Stimulated activated effector memory CD8-positive, alpha-beta T cell treated with anti-CD3 and anti-CD28 coated beads, Interleukin-12 subunit alpha, Interleukin-12 subunit beta, amount 100 ng/mL, for 72 hours (primary cell): ENCODE measurements at regions not wholly inside any gene's neighbourhood (a gene's known extent, or its start where the extent isn't known, plus 50 kb on each side); places are given as distances from the start of the nearest gene placed in this dataset.

ENCODE experiments used
- ATAC-seq: fragments of 150-1000 bp; cut with Tn5 transposase; 2 replicates; pipeline ENCODE4 v1.10.0; 2021
- DNase-seq, 2 donors: peaks; one replicate each; pipeline ENCODE4 v3.0.0; 2021 to 2022; ENCODE audit warnings: low spot score in 2 of 2
- H3K27ac Mint-ChIP-seq: one replicate; pipeline ENCODE4 v1.8.0; 2022; ENCODE audit warnings: mild to moderate bottlenecking, mixed read lengths
- H3K36me3 Mint-ChIP-seq: one replicate; pipeline ENCODE4 v1.8.0; 2022; ENCODE audit warnings: mild to moderate bottlenecking, mixed read lengths
- H3K4me1 Mint-ChIP-seq: one replicate; pipeline ENCODE4 v1.8.0; 2022; ENCODE audit warnings: mixed read lengths
- H3K4me3 Mint-ChIP-seq: one replicate; pipeline ENCODE4 v1.8.0; 2022; ENCODE audit warnings: mild to moderate bottlenecking, mixed read lengths
- H3K9me3 Mint-ChIP-seq: one replicate; pipeline ENCODE4 v1.8.0; 2022; ENCODE audit warnings: mixed read lengths

- DNase-seq (no peak), ATAC-seq (no peak)
- Mint-ChIP-seq H3K9me3 (no peaks in the 10 kb centered on the region), H3K27ac (no peak overlapping the region), H3K36me3 (no peaks in the 10 kb centered on the region), H3K4me1 (no peaks in the 10 kb centered on the region), H3K4me3 (no peak overlapping the region)
Observed at GRCh38 chr11:112841729-112842128, 119.5 kb upstream of the NCAM1 start.

GRCh38 chr11:112842151-112842550 lies 119.1 kb upstream of the NCAM1 start:
- ATAC-seq: no peak
- no peak overlapping the region for H3K27ac Mint-ChIP-seq
- no peak for DNase-seq
- H3K4me3 Mint-ChIP-seq: no peak overlapping the region
- no peaks in the 10 kb centered on the region for H3K4me1 Mint-ChIP-seq
- no peaks in the 10 kb centered on the region for H3K36me3 Mint-ChIP-seq
- H3K9me3 Mint-ChIP-seq: no peaks in the 10 kb centered on the region

GRCh38 chr11:112844517-112844916 lies 116.7 kb upstream of the NCAM1 start:
- Mint-ChIP-seq H3K27ac (no peak overlapping the region), H3K36me3 (no peaks in the 10 kb centered on the region)
- no peak for ATAC-seq

GRCh38 chr11:112847568-112847967 lies 113.7 kb upstream of the NCAM1 start:
- Mint-ChIP-seq H3K9me3 (peaks cover 2% of the 10 kb centered on the region), H3K4me3 (no peak overlapping the region), H3K4me1 (no peaks in the 10 kb centered on the region), H3K27ac (no peak overlapping the region), H3K36me3 (no peaks in the 10 kb centered on the region)
- no peak for ATAC-seq
- no peak for DNase-seq

More at GRCh38 chr11:112844517-112844916, 116.7 kb upstream of the NCAM1 start:
- H3K4me1 Mint-ChIP-seq: no peaks in the 10 kb centered on the region
- H3K9me3 Mint-ChIP-seq: peaks cover 2% of the 10 kb centered on the region
- no peak overlapping the region for H3K4me3 Mint-ChIP-seq
- DNase-seq: no peak

DNA sequence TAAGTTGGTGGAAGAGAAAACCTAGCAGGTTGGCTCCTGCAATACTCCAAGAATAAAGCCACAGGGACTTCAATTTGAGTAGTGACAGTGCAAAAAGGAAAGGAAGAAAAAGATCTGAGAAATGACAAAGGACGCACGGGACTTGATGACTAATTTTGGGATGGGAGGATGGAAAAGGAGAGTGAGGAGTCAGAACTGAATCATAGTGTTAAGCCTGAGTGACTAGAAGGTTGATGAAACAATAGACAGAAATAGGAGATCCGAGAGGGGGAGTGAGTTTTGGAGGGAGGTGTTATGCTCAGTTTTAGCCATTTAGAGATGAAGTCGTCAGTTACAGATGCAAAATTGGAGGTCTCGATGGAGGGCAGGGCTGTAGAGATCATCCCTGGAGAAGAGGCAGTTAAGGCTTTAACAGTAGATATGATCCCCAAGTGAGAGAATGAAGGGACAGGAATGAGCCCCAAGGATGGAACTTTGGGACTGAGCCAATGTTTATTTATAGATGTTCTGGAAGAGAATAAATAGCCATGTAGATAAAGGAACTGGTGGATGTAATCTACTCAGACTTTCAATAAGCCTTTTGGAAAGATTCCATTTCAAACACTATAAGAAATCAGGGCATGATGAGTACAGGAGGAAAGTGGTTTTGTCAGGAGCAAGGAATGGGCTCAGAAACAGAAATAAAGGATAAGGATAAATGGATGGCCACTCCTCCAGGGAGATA lies 108.9 kb upstream of the NCAM1 start:
- H3K4me3 Mint-ChIP-seq: no peak overlapping the region
- H3K9me3 Mint-ChIP-seq: peaks cover 6% of the 10 kb centered on the region
- no peaks in the 10 kb centered on the region for H3K4me1 Mint-ChIP-seq
- H3K36me3 Mint-ChIP-seq: no peaks in the 10 kb centered on the region
- H3K27ac Mint-ChIP-seq: no peak overlapping the region
- DNase-seq (no peak), ATAC-seq (no peak)

GRCh38 chr11:112856133-112856532 lies 105.1 kb upstream of the NCAM1 start:
- Mint-ChIP-seq H3K36me3 (no peaks in the 10 kb centered on the region), H3K27ac (no peak overlapping the region), H3K9me3 (peaks cover 11% of the 10 kb centered on the region), H3K4me1 (no peaks in the 10 kb centered on the region), H3K4me3 (no peak overlapping the region)
- ATAC-seq: no peak
- DNase-seq: no peak

GRCh38 chr11:112856591-112856990 lies 104.6 kb upstream of the NCAM1 start:
- Mint-ChIP-seq H3K4me3 (no peak overlapping the region), H3K36me3 (no peaks in the 10 kb centered on the region), H3K9me3 (peaks cover 12% of the 10 kb centered on the region), H3K4me1 (no peaks in the 10 kb centered on the region), H3K27ac (no peak overlapping the region)
- DNase-seq (no peak), ATAC-seq (no peak)

- ATAC-seq: no peak
- no peaks in the 10 kb centered on the region for H3K36me3 Mint-ChIP-seq
Observed at GRCh38 chr11:112858289-112859023, 102.8 kb upstream of the NCAM1 start.

GRCh38 chr11:112859787-112860186 lies 101.4 kb upstream of the NCAM1 start:
- no peak for DNase-seq
- Mint-ChIP-seq H3K4me3 (no peak overlapping the region), H3K27ac (no peak overlapping the region), H3K9me3 (peaks cover 19% of the 10 kb centered on the region), H3K4me1 (no peaks in the 10 kb centered on the region), H3K36me3 (no peaks in the 10 kb centered on the region)
- ATAC-seq: no peak

More at GRCh38 chr11:112858289-112859023, 102.8 kb upstream of the NCAM1 start:
- Mint-ChIP-seq H3K27ac (no peak overlapping the region), H3K9me3 (peaks cover 19% of the 10 kb centered on the region), H3K4me1 (no peaks in the 10 kb centered on the region), H3K4me3 (no peak overlapping the region)
- no peak for DNase-seq

- Mint-ChIP-seq H3K9me3 (peaks cover 19% of the 10 kb centered on the region), H3K4me3 (no peak overlapping the region), H3K36me3 (no peaks in the 10 kb centered on the region), H3K4me1 (no peaks in the 10 kb centered on the region), H3K27ac (no peak overlapping the region)
- DNase-seq: no peak
- ATAC-seq: no peak
Observed at GRCh38 chr11:112861356-112861755, 99.9 kb upstream of the NCAM1 start.

- Mint-ChIP-seq H3K36me3 (no peaks in the 10 kb centered on the region), H3K4me3 (no peak overlapping the region), H3K27ac (no peak overlapping the region), H3K4me1 (no peaks in the 10 kb centered on the region), H3K9me3 (peaks cover 14% of the 10 kb centered on the region)
- DNase-seq (no peak), ATAC-seq (no peak)
Observed at GRCh38 chr11:112863305-112863704, 97.9 kb upstream of the NCAM1 start.

DNA sequence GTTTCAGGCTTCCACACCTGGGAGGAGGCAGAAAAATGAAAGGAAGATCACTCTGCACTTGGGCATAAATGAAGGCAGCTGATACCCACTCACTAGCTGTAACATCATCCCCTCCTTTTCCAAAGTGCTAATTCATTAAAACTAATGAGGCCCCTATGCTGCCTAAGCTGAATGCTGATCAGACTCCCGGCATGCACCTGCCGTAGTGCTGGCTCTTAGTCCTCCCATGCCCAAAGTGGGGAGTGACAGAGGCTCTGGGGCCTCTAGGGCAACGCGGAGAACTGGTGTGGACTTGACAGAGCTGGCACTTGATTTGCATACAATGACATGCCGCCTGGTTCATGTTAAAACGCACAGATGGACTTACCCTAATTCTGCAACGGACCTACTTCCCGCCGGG lies 96.5 kb upstream of the NCAM1 start:
- no peak overlapping the region for H3K27ac Mint-ChIP-seq
- ATAC-seq (no peak), DNase-seq (no peak)
- peaks cover 10% of the 10 kb centered on the region for H3K9me3 Mint-ChIP-seq
- H3K36me3 Mint-ChIP-seq: no peaks in the 10 kb centered on the region
- no peak overlapping the region for H3K4me3 Mint-ChIP-seq
- H3K4me1 Mint-ChIP-seq: no peaks in the 10 kb centered on the region

DNA sequence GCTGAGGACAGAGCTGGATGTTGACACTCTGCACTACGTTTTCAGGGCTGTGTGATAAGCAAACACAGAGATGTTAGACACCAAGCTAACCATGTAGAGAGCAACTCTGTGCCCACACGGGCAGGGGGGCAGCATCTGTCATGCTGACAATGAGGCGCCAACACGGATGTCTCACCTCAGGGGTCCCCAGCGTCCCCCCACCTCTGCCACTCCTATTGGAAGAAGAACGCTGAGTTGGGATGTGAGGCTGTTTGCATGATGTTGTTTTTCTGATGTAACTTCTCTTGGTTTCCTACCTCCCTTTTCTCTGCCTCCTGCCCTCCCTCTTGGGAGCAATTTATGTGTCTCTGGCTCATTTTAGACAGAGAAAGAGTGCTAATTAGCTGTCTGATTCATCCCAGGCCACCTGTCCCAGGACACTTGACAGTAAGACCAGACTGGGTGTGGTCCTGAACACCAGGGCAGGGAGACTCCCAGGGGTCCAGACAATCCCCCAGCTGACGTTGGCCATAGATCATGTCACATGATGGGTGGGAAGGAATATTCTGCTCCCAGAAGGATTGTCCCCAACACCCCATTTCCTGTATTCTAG lies 89.2 kb upstream of the NCAM1 start:
- ATAC-seq (no peak), DNase-seq (peak in 1 of 2 donors; percentile 28)
- Mint-ChIP-seq H3K4me1 (peaks cover 22% of the 10 kb centered on the region), H3K4me3 (no peak overlapping the region), H3K36me3 (no peaks in the 10 kb centered on the region), H3K9me3 (no peaks in the 10 kb centered on the region), H3K27ac (no peak overlapping the region)

DNA sequence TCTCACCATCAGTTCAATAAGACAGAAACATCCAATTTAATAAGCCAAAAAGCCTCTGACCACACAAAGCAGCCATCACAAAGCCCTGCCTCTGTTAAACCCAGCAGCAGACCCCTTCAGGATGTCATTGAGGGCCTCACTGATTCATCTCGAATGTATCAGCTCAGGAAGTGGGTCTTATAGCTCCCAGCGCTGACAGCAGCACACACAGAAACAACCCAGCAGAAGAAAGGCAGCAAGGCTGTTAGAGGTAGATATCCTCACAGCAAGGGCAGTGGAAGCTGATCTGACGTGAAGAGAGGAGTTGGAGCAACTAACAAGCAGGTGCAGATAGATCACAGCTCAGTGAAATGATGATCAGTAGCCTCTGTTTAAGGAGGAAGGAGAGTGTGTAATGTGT lies 86.2 kb upstream of the NCAM1 start:
- Mint-ChIP-seq H3K4me1 (peaks cover 27% of the 10 kb centered on the region), H3K36me3 (no peaks in the 10 kb centered on the region), H3K9me3 (no peaks in the 10 kb centered on the region), H3K4me3 (no peak overlapping the region), H3K27ac (peak overlapping the region; percentile 30)
- DNase-seq (no peak), ATAC-seq (peak; percentile 69)

GRCh38 chr11:112877581-112877980 lies 83.6 kb upstream of the NCAM1 start:
- DNase-seq: no peak
- no peak overlapping the region for H3K27ac Mint-ChIP-seq
- no peaks in the 10 kb centered on the region for H3K9me3 Mint-ChIP-seq
- ATAC-seq: no peak
- H3K4me1 Mint-ChIP-seq: peaks cover 26% of the 10 kb centered on the region
- no peak overlapping the region for H3K4me3 Mint-ChIP-seq
- H3K36me3 Mint-ChIP-seq: no peaks in the 10 kb centered on the region
